CD8-positive, alpha-beta memory T cell (primary cell): ENCODE measurements at regions not wholly inside any gene's neighbourhood (a gene's known extent, or its start where the extent isn't known, plus 50 kb on each side); places are given as distances from the start of the nearest gene placed in this dataset.

Source experiments
- CTCF ChIA-PET: fragments of 350-600 bp; sonication (Branson Sonifier 250); formaldehyde crosslinking; loops from one replicate; lab custom pipeline; 2021; ENCODE audit warnings: antibody characterized with exemption; lab: Charles Lee
- POLR2A ChIA-PET: fragments of 350-600 bp; sonication (Branson Sonifier 250); formaldehyde crosslinking; loops from one replicate; lab custom pipeline; 2021; ENCODE audit warnings: antibody characterized with exemption; lab: Charles Lee
- DNase-seq, 5 donors: peaks; one replicate each; pipeline versions ENCODE4 v3.0.0 to v3.0.0-alpha.2; 2020 to 2022; ENCODE audit warnings: mixed read lengths in 1 of 5
- H3K27ac ChIP-seq: one replicate; pipeline ENCODE4 v1.7.0; 2013; ENCODE audit warnings: low read depth, mild to moderate bottlenecking, low read length, moderate library complexity
- H3K27me3 ChIP-seq: 2 replicates; pipeline ENCODE4 v1.7.0; 2013; ENCODE audit warnings: low read length, mild to moderate bottlenecking; ENCODE audit not compliant: insufficient read depth, poor library complexity, severe bottlenecking
- H3K36me3 ChIP-seq: 2 replicates; pipeline ENCODE4 v1.7.0; 2013; ENCODE audit warnings: mild to moderate bottlenecking, low read length, moderate library complexity; ENCODE audit not compliant: insufficient read depth
- H3K4me1 ChIP-seq: 2 replicates; pipeline ENCODE4 v1.7.0; 2013; ENCODE audit warnings: mild to moderate bottlenecking, low read length, moderate library complexity; ENCODE audit not compliant: insufficient read depth
- H3K4me3 ChIP-seq: 2 replicates; pipeline ENCODE4 v1.7.0; 2013; ENCODE audit warnings: mild to moderate bottlenecking, low read length
- H3K9me3 ChIP-seq: 2 replicates; pipeline ENCODE4 v1.7.0; 2013; ENCODE audit warnings: mild to moderate bottlenecking, low read length
- H3K27ac Mint-ChIP-seq, 8 donors: one replicate each; pipeline ENCODE4 v1.8.0; 2020 to 2021; ENCODE audit warnings: mixed read lengths in 8 of 8, mild to moderate bottlenecking in 6 of 8, inconsistent platforms in 3 of 8, moderate library complexity in 3 of 8
- H3K27me3 Mint-ChIP-seq, 2 donors: one replicate each; pipeline ENCODE4 v1.8.0; 2020 to 2021; ENCODE audit warnings: mixed read lengths in 2 of 2, mild to moderate bottlenecking in 1 of 2, moderate library complexity in 1 of 2
- H3K36me3 Mint-ChIP-seq, 3 donors: one replicate each; pipeline ENCODE4 v1.8.0; 2020 to 2021; ENCODE audit warnings: mixed read lengths in 3 of 3, inconsistent platforms in 1 of 3, mild to moderate bottlenecking in 1 of 3
- H3K4me1 Mint-ChIP-seq, 3 donors: one replicate each; pipeline ENCODE4 v1.8.0; 2020 to 2021; ENCODE audit warnings: mixed read lengths in 3 of 3, inconsistent platforms in 1 of 3, mild to moderate bottlenecking in 1 of 3
- H3K4me3 Mint-ChIP-seq, 7 donors: one replicate each; pipeline ENCODE4 v1.8.0; 2020 to 2021; ENCODE audit warnings: mixed read lengths in 7 of 7, mild to moderate bottlenecking in 6 of 7, moderate library complexity in 4 of 7, inconsistent platforms in 2 of 7
- H3K9me3 Mint-ChIP-seq, 5 donors: one replicate each; pipeline ENCODE4 v1.8.0; 2020 to 2022; ENCODE audit warnings: mixed read lengths in 5 of 5, mild to moderate bottlenecking in 3 of 5, moderate library complexity in 2 of 5, inconsistent platforms in 1 of 5

DNA sequence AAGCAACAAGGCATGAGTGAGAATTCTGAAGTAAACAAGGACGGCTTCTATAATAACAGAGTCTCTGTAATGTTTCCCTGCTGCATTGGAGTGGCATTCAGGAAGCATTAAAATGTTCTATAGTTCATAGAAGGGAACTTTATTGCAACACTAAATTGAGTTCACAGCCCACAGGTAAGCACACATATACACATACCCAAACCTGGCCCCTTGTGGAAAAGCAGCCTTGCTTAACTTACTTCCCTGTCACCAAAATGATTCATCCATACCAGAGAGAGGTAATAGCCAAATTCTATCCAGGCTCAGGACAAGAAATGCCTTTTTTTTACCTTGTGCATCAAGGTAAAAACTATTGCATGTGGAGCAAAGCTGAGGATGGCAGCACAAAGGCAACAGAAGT, 241.4 kb downstream of the HHIPL2 start:
- Mint-ChIP-seq H3K36me3 (no peaks in the 10 kb centered on the region), H3K4me3 (no peak overlapping the region), H3K27me3 (peaks cover 3 to 5% of the 10 kb centered on the region in 2 donors), H3K4me1 (no peaks in the 10 kb centered on the region), H3K27ac (no peak overlapping the region), H3K9me3 (peaks cover 0 to 4% (median 0%) of the 10 kb centered on the region in 5 donors)
- Histone ChIP-seq H3K4me1 (no peaks in the 10 kb centered on the region), H3K27me3 (no peaks in the 10 kb centered on the region), H3K4me3 (no peak overlapping the region), H3K9me3 (no peaks in the 10 kb centered on the region), H3K27ac (no peak overlapping the region), H3K36me3 (no peaks in the 10 kb centered on the region)
- CTCF ChIA-PET: no interaction called here
- POLR2A ChIA-PET: no interaction called here
- no peak for DNase-seq

DNA sequence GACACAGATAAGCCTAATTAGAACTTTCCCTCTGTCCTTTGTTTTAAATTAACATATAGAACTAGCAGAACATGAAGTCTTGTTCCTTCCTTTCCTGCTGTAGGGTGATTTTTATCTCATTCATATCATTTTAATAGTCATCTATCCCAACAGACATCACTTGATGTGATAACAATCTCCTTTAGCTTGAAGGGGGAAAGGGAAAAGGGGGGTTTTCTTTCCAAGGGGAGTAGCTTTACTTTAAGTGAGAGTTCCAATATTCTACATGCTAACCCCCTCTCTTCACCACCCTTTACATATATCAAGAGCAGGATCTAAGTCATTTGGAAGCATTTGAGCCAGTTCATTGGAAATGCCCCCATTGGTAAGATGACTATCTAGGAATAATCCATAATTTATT, 241.9 kb downstream of the HHIPL2 start:
- Histone ChIP-seq H3K27me3 (no peaks in the 10 kb centered on the region), H3K9me3 (no peaks in the 10 kb centered on the region), H3K4me3 (no peak overlapping the region), H3K27ac (no peak overlapping the region), H3K4me1 (no peaks in the 10 kb centered on the region), H3K36me3 (no peaks in the 10 kb centered on the region)
- no peak for DNase-seq
- peaks cover 3 to 5% of the 10 kb centered on the region in 2 donors for H3K27me3 Mint-ChIP-seq
- peaks cover 0 to 4% (median 0%) of the 10 kb centered on the region in 5 donors for H3K9me3 Mint-ChIP-seq
- H3K27ac Mint-ChIP-seq: no peak overlapping the region
- ChIA-PET POLR2A (no interaction called here), CTCF (no interaction called here)
- no peaks in the 10 kb centered on the region for H3K4me1 Mint-ChIP-seq
- H3K4me3 Mint-ChIP-seq: no peak overlapping the region
- H3K36me3 Mint-ChIP-seq: peaks cover 0 to 1% (median 0%) of the 10 kb centered on the region in 3 donors

DNA sequence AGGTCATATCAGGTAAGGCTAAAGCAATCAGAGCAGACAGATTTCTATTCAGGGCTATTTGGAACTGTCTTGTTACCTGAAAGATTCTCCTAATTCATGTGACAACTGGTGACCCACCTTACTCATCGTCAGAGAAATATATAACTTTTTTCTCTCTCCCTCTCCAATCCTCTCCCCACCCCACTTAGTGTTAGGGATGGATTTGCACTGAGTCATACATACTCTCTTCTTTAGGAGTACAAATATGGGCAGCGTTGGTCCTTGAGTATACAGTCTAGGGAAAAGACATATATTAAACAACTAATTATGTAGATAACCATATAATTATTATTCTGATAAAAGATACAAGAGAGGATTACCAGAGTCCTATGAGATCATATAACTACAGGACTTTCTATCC, 246.3 kb downstream of the HHIPL2 start:
- H3K27me3 ChIP-seq: no peaks in the 10 kb centered on the region
- H3K36me3 ChIP-seq: no peaks in the 10 kb centered on the region
- H3K27me3 Mint-ChIP-seq: peaks cover 0 to 9% of the 10 kb centered on the region in 2 donors
- no peak for DNase-seq
- H3K36me3 Mint-ChIP-seq: peaks cover 0 to 1% (median 0%) of the 10 kb centered on the region in 3 donors
- no peak overlapping the region for H3K4me3 Mint-ChIP-seq
- no peak overlapping the region for H3K27ac Mint-ChIP-seq
- H3K9me3 Mint-ChIP-seq: peaks cover 8 to 15% (median 12%) of the 10 kb centered on the region in 5 donors
- no peak overlapping the region for H3K4me3 ChIP-seq
- ChIA-PET POLR2A (no interaction called here), CTCF (no interaction called here)
- H3K9me3 ChIP-seq: no peaks in the 10 kb centered on the region
- peaks cover 3 to 5% (median 4%) of the 10 kb centered on the region in 3 donors for H3K4me1 Mint-ChIP-seq
- no peaks in the 10 kb centered on the region for H3K4me1 ChIP-seq
- no peak overlapping the region for H3K27ac ChIP-seq

DNA sequence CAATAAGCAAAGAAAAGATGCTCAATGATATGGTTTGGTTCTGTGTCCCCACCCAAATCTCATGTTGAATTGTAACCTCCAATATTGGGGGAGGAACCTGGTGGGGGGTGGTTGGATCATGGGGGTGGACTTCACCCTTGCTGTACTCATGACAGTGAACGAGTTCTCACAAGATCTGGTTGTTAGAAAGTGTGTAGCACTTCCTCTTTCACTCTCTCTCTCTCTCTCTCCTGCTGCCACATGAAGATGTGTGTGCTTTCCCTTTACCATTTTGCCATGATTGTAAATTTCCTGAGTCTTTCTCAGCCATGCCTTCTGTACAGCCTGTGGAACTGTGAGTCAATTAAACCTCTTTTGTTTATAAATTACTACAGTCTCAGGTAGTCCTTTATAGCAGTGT, 248.4 kb downstream of the HHIPL2 start:
- H3K27me3 ChIP-seq: no peaks in the 10 kb centered on the region
- no peak overlapping the region for H3K4me3 ChIP-seq
- Mint-ChIP-seq H3K4me1 (peaks cover 3 to 5% (median 4%) of the 10 kb centered on the region in 3 donors), H3K36me3 (peaks cover 0 to 9% (median 1%) of the 10 kb centered on the region in 3 donors), H3K27ac (peak overlapping the region in 1 of 8 donors; percentile 28), H3K27me3 (peaks cover 0 to 9% of the 10 kb centered on the region in 2 donors), H3K9me3 (peaks cover 16 to 27% (median 24%) of the 10 kb centered on the region in 5 donors), H3K4me3 (no peak overlapping the region)
- ChIA-PET CTCF (no interaction called here), POLR2A (no interaction called here)
- no peaks in the 10 kb centered on the region for H3K36me3 ChIP-seq
- H3K9me3 ChIP-seq: no peaks in the 10 kb centered on the region
- no peak for DNase-seq
- no peaks in the 10 kb centered on the region for H3K4me1 ChIP-seq
- no peak overlapping the region for H3K27ac ChIP-seq

DNA sequence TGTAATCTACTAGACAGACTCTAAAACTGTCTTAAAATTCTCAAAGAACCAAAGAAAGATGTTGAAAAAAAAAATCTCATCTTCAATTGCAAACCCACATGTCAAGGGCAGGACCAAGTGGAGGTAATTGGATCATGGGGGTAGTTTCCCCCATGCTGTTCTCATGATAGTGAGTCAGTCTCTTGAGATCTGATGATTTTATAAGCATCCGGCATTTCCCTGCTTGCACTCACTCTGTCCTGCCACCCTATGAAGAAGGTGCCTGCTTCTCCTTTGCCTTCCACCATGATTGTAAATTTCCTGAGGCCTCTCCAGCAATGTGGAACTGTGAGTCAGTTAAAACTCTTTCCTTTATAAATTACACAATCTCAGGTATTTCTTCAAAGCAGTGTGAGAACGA, 257.0 kb downstream of the HHIPL2 start:
- H3K9me3 Mint-ChIP-seq: peaks cover 8 to 20% (median 12%) of the 10 kb centered on the region in 5 donors
- no peak overlapping the region for H3K27ac Mint-ChIP-seq
- CTCF ChIA-PET: no interaction called here
- no peak overlapping the region for H3K4me3 Mint-ChIP-seq
- no peak for DNase-seq
- no peaks in the 10 kb centered on the region for H3K4me1 Mint-ChIP-seq
- POLR2A ChIA-PET: no interaction called here
- Histone ChIP-seq H3K9me3 (no peaks in the 10 kb centered on the region), H3K27me3 (no peaks in the 10 kb centered on the region), H3K27ac (no peak overlapping the region), H3K36me3 (no peaks in the 10 kb centered on the region), H3K4me3 (no peak overlapping the region), H3K4me1 (no peaks in the 10 kb centered on the region)
- peaks cover 0 to 11% (median 0%) of the 10 kb centered on the region in 3 donors for H3K36me3 Mint-ChIP-seq
- peaks cover 3 to 8% of the 10 kb centered on the region in 2 donors for H3K27me3 Mint-ChIP-seq

DNA sequence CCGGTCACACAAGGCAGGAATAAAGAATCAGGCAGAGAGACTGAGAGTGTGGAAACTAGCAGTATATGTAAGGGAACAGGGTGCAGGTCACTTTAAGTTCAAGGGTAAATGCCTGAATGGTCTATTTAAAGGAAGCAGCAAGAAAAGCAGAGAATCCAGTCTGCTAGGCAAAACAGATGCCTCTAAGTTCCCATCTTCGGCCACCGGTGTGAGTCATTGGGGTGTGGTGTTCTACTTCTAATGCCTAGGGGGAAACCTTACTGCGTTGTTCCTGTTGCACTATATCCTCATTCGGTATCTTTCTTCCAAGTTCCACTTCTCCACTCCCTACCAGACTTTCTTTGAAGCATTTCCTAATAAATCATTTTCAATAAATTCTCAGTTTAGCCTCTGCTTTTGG, 259.9 kb downstream of the HHIPL2 start:
- ChIA-PET POLR2A (no interaction called here), CTCF (no interaction called here)
- H3K36me3 Mint-ChIP-seq: peaks cover 0 to 4% (median 0%) of the 10 kb centered on the region in 3 donors
- no peaks in the 10 kb centered on the region for H3K4me1 Mint-ChIP-seq
- peaks cover 0 to under 1% (median 0%) of the 10 kb centered on the region in 5 donors for H3K9me3 Mint-ChIP-seq
- no peaks in the 10 kb centered on the region for H3K27me3 ChIP-seq
- no peaks in the 10 kb centered on the region for H3K36me3 ChIP-seq
- H3K4me3 Mint-ChIP-seq: no peak overlapping the region
- DNase-seq: no peak
- H3K27ac ChIP-seq: no peak overlapping the region
- peaks cover 6 to 15% of the 10 kb centered on the region in 2 donors for H3K27me3 Mint-ChIP-seq
- no peak overlapping the region for H3K27ac Mint-ChIP-seq
- H3K4me3 ChIP-seq: no peak overlapping the region
- H3K4me1 ChIP-seq: no peaks in the 10 kb centered on the region
- no peaks in the 10 kb centered on the region for H3K9me3 ChIP-seq

DNA sequence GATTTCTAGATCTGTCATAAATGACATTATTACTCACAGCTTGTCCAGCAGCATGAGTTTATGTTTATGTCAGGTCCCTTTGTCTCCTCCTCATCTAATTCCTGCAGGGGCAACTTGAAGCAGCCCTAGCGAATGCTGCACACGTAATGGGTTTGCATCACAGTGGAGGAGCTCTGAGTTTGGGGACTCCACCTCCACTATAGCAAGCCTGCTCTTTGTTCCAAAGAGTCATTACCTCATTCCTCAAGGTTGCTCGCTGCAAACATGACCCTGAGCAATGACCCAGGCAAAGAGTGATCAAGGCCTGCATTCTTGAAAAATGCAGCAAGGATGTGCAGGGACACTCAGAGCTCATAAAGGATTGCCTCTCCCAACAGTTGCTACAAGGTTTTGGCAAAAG, 261.9 kb downstream of the HHIPL2 start:
- no peak for DNase-seq
- CTCF ChIA-PET: no interaction called here
- peaks cover 0 to 4% (median 0%) of the 10 kb centered on the region in 3 donors for H3K36me3 Mint-ChIP-seq

DNA sequence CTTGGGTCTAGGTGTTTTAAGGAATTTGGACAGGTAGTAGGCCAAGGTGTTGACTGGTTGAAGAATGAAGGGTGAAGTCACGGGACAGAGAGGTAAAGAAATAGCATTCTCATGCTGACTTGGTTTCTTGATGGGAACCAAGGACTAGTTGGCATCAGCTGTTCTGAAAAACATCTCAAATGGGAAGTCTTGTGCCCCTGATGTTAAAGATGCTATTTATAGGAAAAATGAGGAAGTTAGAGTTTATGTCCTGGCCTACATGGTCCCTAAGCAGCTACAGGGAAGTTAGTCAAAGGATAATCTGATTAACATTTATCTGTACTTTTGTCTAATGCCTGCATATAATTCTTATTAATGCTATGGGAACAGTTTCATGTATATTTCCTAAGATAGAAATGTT, 262.4 kb downstream of the HHIPL2 start:
- H3K9me3 Mint-ChIP-seq: peaks cover 0 to 2% (median 0%) of the 10 kb centered on the region in 5 donors
- peak overlapping the region in 1 of 8 donors; percentile 2 for H3K27ac Mint-ChIP-seq
- ChIA-PET CTCF (no interaction called here), POLR2A (no interaction called here)
- no peak for DNase-seq
- peaks cover 4 to 20% of the 10 kb centered on the region in 2 donors for H3K27me3 Mint-ChIP-seq
- Histone ChIP-seq H3K4me1 (no peaks in the 10 kb centered on the region), H3K36me3 (no peaks in the 10 kb centered on the region), H3K27me3 (no peaks in the 10 kb centered on the region), H3K9me3 (no peaks in the 10 kb centered on the region), H3K4me3 (no peak overlapping the region), H3K27ac (no peak overlapping the region)
- no peak overlapping the region for H3K4me3 Mint-ChIP-seq
- H3K4me1 Mint-ChIP-seq: no peaks in the 10 kb centered on the region
- H3K36me3 Mint-ChIP-seq: peaks cover 0 to 4% (median 0%) of the 10 kb centered on the region in 3 donors

More for the DNA sequence above, 261.9 kb downstream of the HHIPL2 start:
- H3K27me3 Mint-ChIP-seq: peaks cover 2 to 20% of the 10 kb centered on the region in 2 donors
- no peaks in the 10 kb centered on the region for H3K36me3 ChIP-seq
- H3K4me1 Mint-ChIP-seq: no peaks in the 10 kb centered on the region
- no peak overlapping the region for H3K27ac Mint-ChIP-seq
- no peaks in the 10 kb centered on the region for H3K4me1 ChIP-seq
- no peaks in the 10 kb centered on the region for H3K27me3 ChIP-seq
- no peak overlapping the region for H3K4me3 ChIP-seq
- no peak overlapping the region for H3K4me3 Mint-ChIP-seq
- POLR2A ChIA-PET: no interaction called here
- no peak overlapping the region for H3K27ac ChIP-seq
- peaks cover 0 to 1% (median 0%) of the 10 kb centered on the region in 5 donors for H3K9me3 Mint-ChIP-seq
- H3K9me3 ChIP-seq: no peaks in the 10 kb centered on the region
